ENCODE measurements at regions not wholly inside any gene's neighbourhood (a gene's known extent, or its start where the extent isn't known, plus 50 kb on each side); places are given as distances from the start of the nearest gene placed in this dataset.
"Not testable (repeated sequence)": the region's sequence is repeated elsewhere in the genome, so short reads cannot be mapped to it uniquely, and the experiment has no call there.

- CTCF ChIA-PET = interaction anchor here (0.7 kb wide), 1 partner anchor 74 kb away, joined by 3 read pairs; no protein-coding TSS in a partner anchor
- Histone ChIP-seq H3K27ac (ENCODE audit: extremely low read depth, low read depth, low read length) (no peak overlapping the region), H3K4me3 (ENCODE audit: low read depth, low read length) (no peak overlapping the region), H3K9me3 (ENCODE audit: control insufficient read depth, insufficient read depth, low read depth, low read length) (no peaks in the 10 kb centered on the region), H3K36me3 (ENCODE audit: control insufficient read depth in 2 of 2, insufficient read depth in 1 of 2, low read length in 2 of 2) (no peaks in the 10 kb centered on the region), H3K4me1 (ENCODE audit: control insufficient read depth, insufficient read depth, low read length) (no peaks in the 10 kb centered on the region)
- POLR2A ChIA-PET = no interaction called here
- TF ChIP-seq KLF8 (tag by site-specific recombination; IDR thresholded peaks at IDR 0.05) = no peak
Measured at GRCh38 chr3:151675858-151676615, 57.7 kb upstream of the AADACL2 start.

GRCh38 chr3:151673974-151674373, 59.8 kb upstream of the AADACL2 start:
- H3K4me1 ChIP-seq (ENCODE audit: control insufficient read depth, insufficient read depth, low read length) = no peaks in the 10 kb centered on the region
- H3K27ac ChIP-seq (ENCODE audit: extremely low read depth, low read depth, low read length) = no peak overlapping the region
- no peaks in the 10 kb centered on the region for H3K36me3 ChIP-seq (ENCODE audit: control insufficient read depth in 2 of 2, insufficient read depth in 1 of 2, low read length in 2 of 2)
- ChIA-PET POLR2A (no interaction called here), CTCF (no interaction called here)
- no peak overlapping the region for H3K4me3 ChIP-seq (ENCODE audit: low read depth, low read length)
- no peaks in the 10 kb centered on the region for H3K9me3 ChIP-seq (ENCODE audit: control insufficient read depth, insufficient read depth, low read depth, low read length)
- TF ChIP-seq ZNF148 (tag by site-specific recombination; IDR thresholded peaks at IDR 0.05; ENCODE audit: borderline replicate concordance) (no peak), ZNF529 (tag by site-specific recombination; IDR thresholded peaks at IDR 0.05; ENCODE audit: insufficient replicate concordance) (no peak), ZNF394 (tag by site-specific recombination; IDR thresholded peaks at IDR 0.05; ENCODE audit: borderline replicate concordance) (no peak), SALL2 (tag by site-specific recombination; IDR thresholded peaks at IDR 0.05; ENCODE audit: borderline replicate concordance) (no peak), ZSCAN30 (tag by site-specific recombination; IDR thresholded peaks at IDR 0.05) (no peak), HIC1 (tag by site-specific recombination; IDR thresholded peaks at IDR 0.05) (no peak)
- TF ChIP-seq, protein P1, sequence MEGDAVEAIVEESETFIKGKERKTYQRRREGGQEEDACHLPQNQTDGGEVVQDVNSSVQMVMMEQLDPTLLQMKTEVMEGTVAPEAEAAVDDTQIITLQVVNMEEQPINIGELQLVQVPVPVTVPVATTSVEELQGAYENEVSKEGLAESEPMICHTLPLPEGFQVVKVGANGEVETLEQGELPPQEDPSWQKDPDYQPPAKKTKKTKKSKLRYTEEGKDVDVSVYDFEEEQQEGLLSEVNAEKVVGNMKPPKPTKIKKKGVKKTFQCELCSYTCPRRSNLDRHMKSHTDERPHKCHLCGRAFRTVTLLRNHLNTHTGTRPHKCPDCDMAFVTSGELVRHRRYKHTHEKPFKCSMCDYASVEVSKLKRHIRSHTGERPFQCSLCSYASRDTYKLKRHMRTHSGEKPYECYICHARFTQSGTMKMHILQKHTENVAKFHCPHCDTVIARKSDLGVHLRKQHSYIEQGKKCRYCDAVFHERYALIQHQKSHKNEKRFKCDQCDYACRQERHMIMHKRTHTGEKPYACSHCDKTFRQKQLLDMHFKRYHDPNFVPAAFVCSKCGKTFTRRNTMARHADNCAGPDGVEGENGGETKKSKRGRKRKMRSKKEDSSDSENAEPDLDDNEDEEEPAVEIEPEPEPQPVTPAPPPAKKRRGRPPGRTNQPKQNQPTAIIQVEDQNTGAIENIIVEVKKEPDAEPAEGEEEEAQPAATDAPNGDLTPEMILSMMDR (tag by site-specific recombination; IDR thresholded peaks at IDR 0.05) = no peak

GRCh38 chr3:151667762-151668161, 66.0 kb upstream of the AADACL2 start:
- POLR2A ChIA-PET; H3K27ac ChIP-seq (ENCODE audit: extremely low read depth, low read depth, low read length); H3K9me3 ChIP-seq (ENCODE audit: control insufficient read depth, insufficient read depth, low read depth, low read length); H3K4me1 ChIP-seq (ENCODE audit: control insufficient read depth, insufficient read depth, low read length); H3K36me3 ChIP-seq (ENCODE audit: control insufficient read depth in 2 of 2, insufficient read depth in 1 of 2, low read length in 2 of 2); H3K4me3 ChIP-seq (ENCODE audit: low read depth, low read length); CTCF ChIA-PET: not testable (repeated sequence)

DNA sequence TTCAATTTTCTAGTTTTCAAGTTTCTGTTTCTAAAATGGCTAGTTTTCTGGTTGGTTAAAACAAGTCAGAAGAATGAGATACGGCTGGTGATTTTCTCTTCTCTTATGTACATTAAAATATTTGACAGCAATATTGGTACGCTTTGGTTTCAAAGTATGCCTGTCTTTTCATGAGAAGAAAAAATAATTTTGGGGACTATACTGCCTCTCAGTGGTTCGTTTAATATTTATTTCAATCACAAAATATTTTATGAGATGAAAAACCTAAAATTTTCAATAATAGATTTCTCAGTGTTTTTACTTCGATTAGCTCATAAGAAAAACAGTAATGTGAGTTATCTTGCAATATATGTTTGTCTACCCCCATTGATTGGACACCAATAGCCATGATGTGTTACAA, 72.8 kb upstream of the AADACL2 start:
- TF ChIP-seq PRDM10 (tag by site-specific recombination; IDR thresholded peaks at IDR 0.05) = no peak
- TF ChIP-seq KLF16 (tag by site-specific recombination; IDR thresholded peaks at IDR 0.05) = no peak
- no peak for TF ChIP-seq ZNF214 (tag by site-specific recombination; IDR thresholded peaks at IDR 0.05; ENCODE audit: borderline replicate concordance)
- no peak for TF ChIP-seq ZNF302 (tag by site-specific recombination; IDR thresholded peaks at IDR 0.05; ENCODE audit: low read depth)
- TF ChIP-seq ZNF623 (tag by site-specific recombination; IDR thresholded peaks at IDR 0.05) = no peak
- TF ChIP-seq ZSCAN23 (tag by site-specific recombination; IDR thresholded peaks at IDR 0.05) = no peak
- no peak for TF ChIP-seq ZNF112 (tag by site-specific recombination; IDR thresholded peaks at IDR 0.05)
- Histone ChIP-seq H3K4me3 (ENCODE audit: low read depth, low read length) (no peak overlapping the region), H3K9me3 (ENCODE audit: control insufficient read depth, insufficient read depth, low read depth, low read length) (no peaks in the 10 kb centered on the region), H3K27ac (ENCODE audit: extremely low read depth, low read depth, low read length) (no peak overlapping the region), H3K4me1 (ENCODE audit: control insufficient read depth, insufficient read depth, low read length) (no peaks in the 10 kb centered on the region), H3K36me3 (ENCODE audit: control insufficient read depth in 2 of 2, insufficient read depth in 1 of 2, low read length in 2 of 2) (no peaks in the 10 kb centered on the region)
- ChIA-PET CTCF (no interaction called here), POLR2A (no interaction called here)
